GM23338 (cell line): ENCODE measurements at regions not wholly inside any gene's neighbourhood (a gene's known extent, or its start where the extent isn't known, plus 50 kb on each side); places are given as distances from the start of the nearest gene placed in this dataset.

Source experiments
- ATAC-seq: fragments of 200-7000 bp; cut with Tn5 transposase; 3 replicates; pipeline ENCODE4 v1.9.1; 2020
- DNase-seq: peaks from one replicate; pipeline ENCODE4 v3.0.0-alpha.2; 2015; ENCODE audit warnings: low spot score
- H2AFZ ChIP-seq: fragments of 200-600 bp; sonication (generic); 2 replicates; pipeline ENCODE4 v1.8.0; 2016; ENCODE audit warnings: antibody characterized with exemption, mild to moderate bottlenecking, moderate library complexity
- H3F3A ChIP-seq: fragments of 200-600 bp; sonication (generic); replicated peaks from 2 replicates; pipeline ENCODE4 v1.8.0; 2017; ENCODE audit warnings: antibody characterized with exemption, mixed run types, low read depth
- H3K27ac ChIP-seq: fragments of 200-600 bp; sonication (generic); 2 replicates; pipeline ENCODE4 v1.6.1; 2016; ENCODE audit warnings: low read depth
- H3K27me3 ChIP-seq: fragments of 200-600 bp; sonication (generic); 2 replicates; pipeline ENCODE4 v1.8.0; 2016; ENCODE audit warnings: mild to moderate bottlenecking, mixed run types, moderate library complexity; ENCODE audit not compliant: insufficient read depth
- H3K36me3 ChIP-seq: fragments of 200-600 bp; sonication (generic); 2 replicates; pipeline ENCODE4 v1.8.0; 2016; ENCODE audit warnings: mild to moderate bottlenecking; ENCODE audit not compliant: insufficient read depth
- H3K4me1 ChIP-seq: fragments of 200-600 bp; sonication (generic); 2 replicates; pipeline ENCODE4 v1.8.0; 2016; ENCODE audit warnings: mild to moderate bottlenecking, moderate library complexity; ENCODE audit not compliant: insufficient read depth
- H3K4me2 ChIP-seq: fragments of 200-600 bp; sonication (generic); 2 replicates; pipeline ENCODE4 v1.7.1; 2017; ENCODE audit warnings: mixed run types
- H3K4me3 ChIP-seq: fragments of 200-600 bp; sonication (generic); 2 replicates; pipeline ENCODE4 v1.6.1; 2016; ENCODE audit warnings: mixed run types
- H3K79me2 ChIP-seq: fragments of 200-600 bp; sonication (generic); replicated peaks from 2 replicates; pipeline ENCODE4 v1.8.0; 2017; ENCODE audit warnings: mild to moderate bottlenecking; ENCODE audit not compliant: insufficient read depth
- H3K9me2 ChIP-seq: fragments of 200-600 bp; sonication (generic); 2 replicates; pipeline ENCODE4 v1.8.0; 2017; ENCODE audit not compliant: insufficient read depth
- H4K20me1 ChIP-seq: fragments of 200-600 bp; sonication (generic); replicated peaks from 2 replicates; pipeline ENCODE4 v1.8.0; 2017; ENCODE audit warnings: mild to moderate bottlenecking; ENCODE audit not compliant: insufficient read depth
- H3K27ac Mint-ChIP-seq: 2 replicates; pipeline ENCODE4 v1.8.0; 2020; ENCODE audit warnings: inconsistent platforms, mild to moderate bottlenecking, moderate library complexity, mixed read lengths
- H3K27me3 Mint-ChIP-seq: 3 replicates; pipeline ENCODE4 v1.8.0; 2022; ENCODE audit warnings: low read depth, mild to moderate bottlenecking, moderate library complexity, mixed read lengths, inconsistent platforms; ENCODE audit not compliant: insufficient read depth, poor library complexity
- H3K36me3 Mint-ChIP-seq: 3 replicates; pipeline ENCODE4 v1.8.0; 2021; ENCODE audit warnings: low read depth, mild to moderate bottlenecking, inconsistent platforms, moderate library complexity, mixed read lengths
- H3K4me1 Mint-ChIP-seq: 3 replicates; pipeline ENCODE4 v1.8.0; 2020; ENCODE audit warnings: mild to moderate bottlenecking, inconsistent platforms, mixed read lengths
- H3K4me3 Mint-ChIP-seq: 3 replicates; pipeline ENCODE4 v1.8.0; 2021; ENCODE audit warnings: moderate library complexity, mild to moderate bottlenecking, inconsistent platforms, mixed read lengths
- H3K9me3 Mint-ChIP-seq: 3 replicates; pipeline ENCODE4 v1.8.0; 2020; ENCODE audit warnings: moderate library complexity, mild to moderate bottlenecking, inconsistent platforms, mixed read lengths
- EZH2 ChIP-seq: fragments of 200-600 bp; sonication (generic); IDR thresholded peaks from one replicate; pipeline ENCODE4 v1.8.0; 2017; ENCODE audit warnings: antibody characterized with exemption, mild to moderate bottlenecking, low read depth; ENCODE audit not compliant: unreplicated experiment
- NANOG ChIP-seq: IDR thresholded peaks from 2 replicates; pipeline ENCODE4 v1.6.1; 2016; ENCODE audit warnings: antibody characterized with exemption, borderline replicate concordance
- POLR2AphosphoS5 ChIP-seq: IDR thresholded peaks from 2 replicates; pipeline ENCODE4 v1.6.1; 2016; ENCODE audit warnings: antibody characterized with exemption, low read depth
- STAT1 ChIP-seq: IDR thresholded peaks from one replicate; pipeline ENCODE4 v1.6.1; 2016; ENCODE audit warnings: antibody characterized with exemption; ENCODE audit not compliant: unreplicated experiment
- TF ChIP-seq, protein P1 (sequence below), 2 experiments: fragments of 200-600 bp in 1 of 2; sonication (generic) in 1 of 2; conservative IDR thresholded peaks; 2 replicates each; pipeline versions ENCODE4 v1.5.1 to v1.6.1; 2016 to 2017; ENCODE audit warnings: antibody characterized with exemption in 2 of 2, low read depth in 2 of 2, mild to moderate bottlenecking in 2 of 2, moderate library complexity in 1 of 2
- TF ChIP-seq, protein P2 (sequence below): fragments of 250-450 bp; sonication (Bioruptor Pico); IDR thresholded peaks from 2 replicates; pipeline ENCODE4 v1.5.0; 2020; ENCODE audit warnings: mild to moderate bottlenecking, moderate library complexity

DNA sequence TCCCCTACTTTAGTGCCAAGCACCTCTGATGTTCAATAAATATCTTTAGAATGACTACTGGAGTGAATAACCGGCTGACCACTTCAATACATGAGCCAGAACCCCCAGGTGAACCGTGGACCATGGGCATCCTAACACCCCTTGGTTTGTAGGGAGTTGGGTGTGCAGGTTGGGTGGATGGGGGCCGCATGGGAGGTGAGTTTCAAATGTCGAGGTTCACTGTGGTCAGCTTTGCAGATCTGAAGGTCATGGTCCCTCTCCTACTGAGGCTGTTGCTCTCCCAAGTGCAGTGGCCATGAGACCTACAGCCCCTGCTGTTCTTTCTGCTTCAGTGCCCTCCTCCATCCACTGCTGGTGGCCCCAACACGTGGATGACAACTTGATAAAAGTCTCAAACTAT, 178.0 kb upstream of the MKI67 start:
- H3K4me3 Mint-ChIP-seq, result no peak overlapping the region
- Histone ChIP-seq H3K36me3 (no peaks in the 10 kb centered on the region), H3K79me2 (no peaks in the 10 kb centered on the region), H3F3A (no peaks in the 10 kb centered on the region), H3K27ac (no peak overlapping the region), H3K4me3 (no peak overlapping the region), H2AFZ (no peak overlapping the region), H3K4me2 (no peak overlapping the region), H3K27me3 (no peaks in the 10 kb centered on the region), H3K9me2 (no peaks in the 10 kb centered on the region), H4K20me1 (no peaks in the 10 kb centered on the region), H3K4me1 (no peaks in the 10 kb centered on the region)
- H3K27ac Mint-ChIP-seq, result no peak overlapping the region
- peaks cover 37% of the 10 kb centered on the region for H3K9me3 Mint-ChIP-seq
- H3K36me3 Mint-ChIP-seq, result peaks cover 17% of the 10 kb centered on the region
- no peaks in the 10 kb centered on the region for H3K27me3 Mint-ChIP-seq
- ATAC-seq (no peak), DNase-seq (no peak)
- no peaks in the 10 kb centered on the region for H3K4me1 Mint-ChIP-seq
- TF ChIP-seq, protein P1, sequence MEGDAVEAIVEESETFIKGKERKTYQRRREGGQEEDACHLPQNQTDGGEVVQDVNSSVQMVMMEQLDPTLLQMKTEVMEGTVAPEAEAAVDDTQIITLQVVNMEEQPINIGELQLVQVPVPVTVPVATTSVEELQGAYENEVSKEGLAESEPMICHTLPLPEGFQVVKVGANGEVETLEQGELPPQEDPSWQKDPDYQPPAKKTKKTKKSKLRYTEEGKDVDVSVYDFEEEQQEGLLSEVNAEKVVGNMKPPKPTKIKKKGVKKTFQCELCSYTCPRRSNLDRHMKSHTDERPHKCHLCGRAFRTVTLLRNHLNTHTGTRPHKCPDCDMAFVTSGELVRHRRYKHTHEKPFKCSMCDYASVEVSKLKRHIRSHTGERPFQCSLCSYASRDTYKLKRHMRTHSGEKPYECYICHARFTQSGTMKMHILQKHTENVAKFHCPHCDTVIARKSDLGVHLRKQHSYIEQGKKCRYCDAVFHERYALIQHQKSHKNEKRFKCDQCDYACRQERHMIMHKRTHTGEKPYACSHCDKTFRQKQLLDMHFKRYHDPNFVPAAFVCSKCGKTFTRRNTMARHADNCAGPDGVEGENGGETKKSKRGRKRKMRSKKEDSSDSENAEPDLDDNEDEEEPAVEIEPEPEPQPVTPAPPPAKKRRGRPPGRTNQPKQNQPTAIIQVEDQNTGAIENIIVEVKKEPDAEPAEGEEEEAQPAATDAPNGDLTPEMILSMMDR (conservative IDR thresholded peaks at IDR 0.05; ENCODE audit: low read depth in 2 of 2), result no peak
- TF ChIP-seq POLR2AphosphoS5 (no peak), STAT1 (no peak), NANOG (no peak), EZH2 (no peak)
- TF ChIP-seq, protein P2, sequence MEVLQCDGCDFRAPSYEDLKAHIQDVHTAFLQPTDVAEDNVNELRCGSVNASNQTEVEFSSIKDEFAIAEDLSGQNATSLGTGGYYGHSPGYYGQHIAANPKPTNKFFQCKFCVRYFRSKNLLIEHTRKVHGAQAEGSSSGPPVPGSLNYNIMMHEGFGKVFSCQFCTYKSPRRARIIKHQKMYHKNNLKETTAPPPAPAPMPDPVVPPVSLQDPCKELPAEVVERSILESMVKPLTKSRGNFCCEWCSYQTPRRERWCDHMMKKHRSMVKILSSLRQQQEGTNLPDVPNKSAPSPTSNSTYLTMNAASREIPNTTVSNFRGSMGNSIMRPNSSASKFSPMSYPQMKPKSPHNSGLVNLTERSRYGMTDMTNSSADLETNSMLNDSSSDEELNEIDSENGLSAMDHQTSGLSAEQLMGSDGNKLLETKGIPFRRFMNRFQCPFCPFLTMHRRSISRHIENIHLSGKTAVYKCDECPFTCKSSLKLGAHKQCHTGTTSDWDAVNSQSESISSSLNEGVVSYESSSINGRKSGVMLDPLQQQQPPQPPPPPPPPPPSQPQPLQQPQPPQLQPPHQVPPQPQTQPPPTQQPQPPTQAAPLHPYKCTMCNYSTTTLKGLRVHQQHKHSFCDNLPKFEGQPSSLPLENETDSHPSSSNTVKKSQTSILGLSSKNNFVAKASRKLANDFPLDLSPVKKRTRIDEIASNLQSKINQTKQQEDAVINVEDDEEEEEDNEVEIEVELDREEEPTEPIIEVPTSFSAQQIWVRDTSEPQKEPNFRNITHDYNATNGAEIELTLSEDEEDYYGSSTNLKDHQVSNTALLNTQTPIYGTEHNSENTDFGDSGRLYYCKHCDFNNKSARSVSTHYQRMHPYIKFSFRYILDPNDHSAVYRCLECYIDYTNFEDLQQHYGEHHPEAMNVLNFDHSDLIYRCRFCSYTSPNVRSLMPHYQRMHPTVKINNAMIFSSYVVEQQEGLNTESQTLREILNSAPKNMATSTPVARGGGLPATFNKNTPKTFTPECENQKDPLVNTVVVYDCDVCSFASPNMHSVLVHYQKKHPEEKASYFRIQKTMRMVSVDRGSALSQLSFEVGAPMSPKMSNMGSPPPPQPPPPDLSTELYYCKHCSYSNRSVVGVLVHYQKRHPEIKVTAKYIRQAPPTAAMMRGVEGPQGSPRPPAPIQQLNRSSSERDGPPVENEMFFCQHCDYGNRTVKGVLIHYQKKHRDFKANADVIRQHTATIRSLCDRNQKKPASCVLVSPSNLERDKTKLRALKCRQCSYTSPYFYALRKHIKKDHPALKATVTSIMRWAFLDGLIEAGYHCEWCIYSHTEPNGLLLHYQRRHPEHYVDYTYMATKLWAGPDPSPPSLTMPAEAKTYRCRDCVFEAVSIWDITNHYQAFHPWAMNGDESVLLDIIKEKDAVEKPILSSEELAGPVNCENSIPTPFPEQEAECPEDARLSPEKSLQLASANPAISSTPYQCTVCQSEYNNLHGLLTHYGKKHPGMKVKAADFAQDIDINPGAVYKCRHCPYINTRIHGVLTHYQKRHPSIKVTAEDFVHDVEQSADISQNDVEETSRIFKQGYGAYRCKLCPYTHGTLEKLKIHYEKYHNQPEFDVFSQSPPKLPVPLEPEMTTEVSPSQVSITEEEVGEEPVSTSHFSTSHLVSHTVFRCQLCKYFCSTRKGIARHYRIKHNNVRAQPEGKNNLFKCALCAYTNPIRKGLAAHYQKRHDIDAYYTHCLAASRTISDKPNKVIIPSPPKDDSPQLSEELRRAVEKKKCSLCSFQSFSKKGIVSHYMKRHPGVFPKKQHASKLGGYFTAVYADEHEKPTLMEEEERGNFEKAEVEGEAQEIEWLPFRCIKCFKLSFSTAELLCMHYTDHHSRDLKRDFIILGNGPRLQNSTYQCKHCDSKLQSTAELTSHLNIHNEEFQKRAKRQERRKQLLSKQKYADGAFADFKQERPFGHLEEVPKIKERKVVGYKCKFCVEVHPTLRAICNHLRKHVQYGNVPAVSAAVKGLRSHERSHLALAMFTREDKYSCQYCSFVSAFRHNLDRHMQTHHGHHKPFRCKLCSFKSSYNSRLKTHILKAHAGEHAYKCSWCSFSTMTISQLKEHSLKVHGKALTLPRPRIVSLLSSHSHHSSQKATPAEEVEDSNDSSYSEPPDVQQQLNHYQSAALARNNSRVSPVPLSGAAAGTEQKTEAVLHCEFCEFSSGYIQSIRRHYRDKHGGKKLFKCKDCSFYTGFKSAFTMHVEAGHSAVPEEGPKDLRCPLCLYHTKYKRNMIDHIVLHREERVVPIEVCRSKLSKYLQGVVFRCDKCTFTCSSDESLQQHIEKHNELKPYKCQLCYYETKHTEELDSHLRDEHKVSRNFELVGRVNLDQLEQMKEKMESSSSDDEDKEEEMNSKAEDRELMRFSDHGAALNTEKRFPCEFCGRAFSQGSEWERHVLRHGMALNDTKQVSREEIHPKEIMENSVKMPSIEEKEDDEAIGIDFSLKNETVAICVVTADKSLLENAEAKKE (CRISPR knock-in tag), result no peak
